DOHH2 (cell line): ENCODE measurements at regions not wholly inside any gene's neighbourhood (a gene's known extent, or its start where the extent isn't known, plus 50 kb on each side); places are given as distances from the start of the nearest gene placed in this dataset.

ENCODE experiments used
- H3F3A ChIP-seq: fragments of 200-600 bp; sonication (generic), shearing (Covaris generic); 2 replicates; pipeline ENCODE4 v1.6.0; 2016; ENCODE audit warnings: antibody characterized with exemption, mild to moderate bottlenecking; ENCODE audit not compliant: control insufficient read depth, insufficient read depth
- H3K27ac ChIP-seq: fragments of 200-600 bp; sonication (generic); 2 replicates; pipeline ENCODE4 v1.5.1; 2014; ENCODE audit warnings: low read depth, mild to moderate bottlenecking, low read length, moderate library complexity
- H3K27me3 ChIP-seq: fragments of 200-600 bp; sonication (generic); 2 replicates; pipeline ENCODE4 v1.6.1; 2014; ENCODE audit warnings: mild to moderate bottlenecking, low read length, mixed read lengths; ENCODE audit not compliant: control insufficient read depth
- H3K36me3 ChIP-seq: fragments of 200-600 bp; sonication (generic); 2 replicates; pipeline ENCODE4 v1.6.1; 2014; ENCODE audit warnings: mild to moderate bottlenecking, low read length, moderate library complexity, mixed read lengths; ENCODE audit not compliant: control insufficient read depth
- H3K4me1 ChIP-seq: fragments of 200-600 bp; sonication (generic); 2 replicates; pipeline ENCODE4 v1.6.1; 2014; ENCODE audit warnings: mild to moderate bottlenecking, low read length, mixed read lengths; ENCODE audit not compliant: control insufficient read depth
- H3K4me2 ChIP-seq: fragments of 200-600 bp; sonication (generic); 2 replicates; pipeline ENCODE4 v1.6.0; 2014; ENCODE audit warnings: mild to moderate bottlenecking, low read length, moderate library complexity
- H3K4me3 ChIP-seq: fragments of 200-600 bp; sonication (generic); 2 replicates; pipeline ENCODE4 v1.5.1; 2014; ENCODE audit warnings: mild to moderate bottlenecking, low read length, mixed read lengths
- H3K79me2 ChIP-seq: fragments of 200-600 bp; sonication (generic); 2 replicates; pipeline ENCODE4 v1.6.1; 2014; ENCODE audit warnings: mild to moderate bottlenecking, low read length, mixed read lengths; ENCODE audit not compliant: control insufficient read depth
- H3K9me2 ChIP-seq: fragments of 200-600 bp; sonication (generic); replicated peaks from 2 replicates; pipeline ENCODE4 v1.6.1; 2014; ENCODE audit warnings: mild to moderate bottlenecking, low read length, mixed read lengths; ENCODE audit not compliant: control insufficient read depth
- H3K9me3 ChIP-seq: fragments of 200-600 bp; sonication (generic); 2 replicates; pipeline ENCODE4 v1.6.1; 2014; ENCODE audit warnings: antibody characterized with exemption, low read length, mixed read lengths; ENCODE audit not compliant: control insufficient read depth, insufficient read depth
- H4K20me1 ChIP-seq: fragments of 200-600 bp; sonication (generic); 2 replicates; pipeline ENCODE4 v1.6.0; 2014; ENCODE audit warnings: low read depth, mild to moderate bottlenecking, antibody characterized with exemption, low read length, moderate library complexity; ENCODE audit not compliant: control insufficient read depth, insufficient read depth
- EZH2phosphoT487 ChIP-seq: fragments of 200-600 bp; sonication (generic); IDR thresholded peaks from 2 replicates; pipeline ENCODE4 v1.6.1; 2017; ENCODE audit warnings: borderline replicate concordance, mild to moderate bottlenecking, antibody characterized with exemption, low read length, moderate library complexity, mixed read lengths
- TF ChIP-seq, protein P1 (sequence below): fragments of 200-600 bp; sonication (generic); IDR thresholded peaks from one replicate; pipeline ENCODE4 v1.5.1; 2014; ENCODE audit warnings: antibody characterized with exemption, mild to moderate bottlenecking, low read depth, low read length; ENCODE audit not compliant: poor library complexity, severe bottlenecking

GRCh38 chrX:13094374-13094773 is 50.0 kb upstream of the FAM9C start:
- Histone ChIP-seq H3K9me3 (no peaks in the 10 kb centered on the region; the same call in 1 of the 2 replicates), H3K9me2 (no peaks in the 10 kb centered on the region), H3K79me2 (no peaks in the 10 kb centered on the region), H3K27me3 (no peaks in the 10 kb centered on the region), H3F3A (peaks cover 8% of the 10 kb centered on the region), H3K4me1 (peaks cover 56% of the 10 kb centered on the region), H3K4me2 (no peak overlapping the region), H4K20me1 (no peaks in the 10 kb centered on the region), H3K36me3 (no peaks in the 10 kb centered on the region), H3K27ac (no peak overlapping the region), H3K4me3 (no peak overlapping the region)
- TF ChIP-seq, protein P1, sequence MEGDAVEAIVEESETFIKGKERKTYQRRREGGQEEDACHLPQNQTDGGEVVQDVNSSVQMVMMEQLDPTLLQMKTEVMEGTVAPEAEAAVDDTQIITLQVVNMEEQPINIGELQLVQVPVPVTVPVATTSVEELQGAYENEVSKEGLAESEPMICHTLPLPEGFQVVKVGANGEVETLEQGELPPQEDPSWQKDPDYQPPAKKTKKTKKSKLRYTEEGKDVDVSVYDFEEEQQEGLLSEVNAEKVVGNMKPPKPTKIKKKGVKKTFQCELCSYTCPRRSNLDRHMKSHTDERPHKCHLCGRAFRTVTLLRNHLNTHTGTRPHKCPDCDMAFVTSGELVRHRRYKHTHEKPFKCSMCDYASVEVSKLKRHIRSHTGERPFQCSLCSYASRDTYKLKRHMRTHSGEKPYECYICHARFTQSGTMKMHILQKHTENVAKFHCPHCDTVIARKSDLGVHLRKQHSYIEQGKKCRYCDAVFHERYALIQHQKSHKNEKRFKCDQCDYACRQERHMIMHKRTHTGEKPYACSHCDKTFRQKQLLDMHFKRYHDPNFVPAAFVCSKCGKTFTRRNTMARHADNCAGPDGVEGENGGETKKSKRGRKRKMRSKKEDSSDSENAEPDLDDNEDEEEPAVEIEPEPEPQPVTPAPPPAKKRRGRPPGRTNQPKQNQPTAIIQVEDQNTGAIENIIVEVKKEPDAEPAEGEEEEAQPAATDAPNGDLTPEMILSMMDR: no peak
- TF ChIP-seq EZH2phosphoT487: no peak
